Prostate gland (tissue), 2 donors: ENCODE measurements at regions not wholly inside any gene's neighbourhood (a gene's known extent, or its start where the extent isn't known, plus 50 kb on each side); places are given as distances from the start of the nearest gene placed in this dataset.

Source experiments
- POLR2A ChIP-seq: fragments of 450-650 bp; IDR thresholded peaks from one replicate; pipeline ENCODE4 v1.6.1; 2016; ENCODE audit warnings: antibody characterized with exemption, mild to moderate bottlenecking
- TF ChIP-seq, protein P1 (sequence below), 4 experiments: fragments of 200-600 bp in 2 of 4; fragments of 450-650 bp in 2 of 4; sonication (generic) in 2 of 4; IDR thresholded peaks; 1 replicate in 3 of 4; 2 replicates in 1 of 4; pipeline ENCODE4 v1.5.1; 2016 to 2019; ENCODE audit warnings: antibody characterized with exemption in 4 of 4, mild to moderate bottlenecking in 2 of 4, moderate library complexity in 2 of 4

DNA sequence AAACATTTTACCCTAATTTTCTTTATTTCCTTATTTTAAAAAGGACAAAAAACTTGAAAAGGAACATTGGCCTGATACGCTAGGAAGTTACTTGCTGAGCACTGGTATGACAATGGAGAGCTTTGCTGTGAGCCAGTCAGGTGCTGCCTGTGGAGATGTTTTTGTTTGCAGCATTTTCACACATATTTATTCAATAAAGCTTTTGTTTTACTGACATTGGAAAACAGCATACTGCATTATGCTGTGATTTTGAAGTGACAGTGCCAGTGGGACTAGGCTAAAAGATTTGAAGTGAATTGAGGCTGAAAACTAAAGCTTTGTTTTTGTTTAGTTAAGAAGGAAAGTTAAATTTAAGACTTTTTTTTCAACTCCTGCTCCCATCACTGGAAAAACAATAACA, 470.7 kb upstream of the ZEB2 start:
- TF ChIP-seq, protein P1, sequence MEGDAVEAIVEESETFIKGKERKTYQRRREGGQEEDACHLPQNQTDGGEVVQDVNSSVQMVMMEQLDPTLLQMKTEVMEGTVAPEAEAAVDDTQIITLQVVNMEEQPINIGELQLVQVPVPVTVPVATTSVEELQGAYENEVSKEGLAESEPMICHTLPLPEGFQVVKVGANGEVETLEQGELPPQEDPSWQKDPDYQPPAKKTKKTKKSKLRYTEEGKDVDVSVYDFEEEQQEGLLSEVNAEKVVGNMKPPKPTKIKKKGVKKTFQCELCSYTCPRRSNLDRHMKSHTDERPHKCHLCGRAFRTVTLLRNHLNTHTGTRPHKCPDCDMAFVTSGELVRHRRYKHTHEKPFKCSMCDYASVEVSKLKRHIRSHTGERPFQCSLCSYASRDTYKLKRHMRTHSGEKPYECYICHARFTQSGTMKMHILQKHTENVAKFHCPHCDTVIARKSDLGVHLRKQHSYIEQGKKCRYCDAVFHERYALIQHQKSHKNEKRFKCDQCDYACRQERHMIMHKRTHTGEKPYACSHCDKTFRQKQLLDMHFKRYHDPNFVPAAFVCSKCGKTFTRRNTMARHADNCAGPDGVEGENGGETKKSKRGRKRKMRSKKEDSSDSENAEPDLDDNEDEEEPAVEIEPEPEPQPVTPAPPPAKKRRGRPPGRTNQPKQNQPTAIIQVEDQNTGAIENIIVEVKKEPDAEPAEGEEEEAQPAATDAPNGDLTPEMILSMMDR (IDR thresholded peaks at IDR 0.05) = no peak
- no peak for TF ChIP-seq POLR2A
